ENCODE measurements at regions not wholly inside any gene's neighbourhood (a gene's known extent, or its start where the extent isn't known, plus 50 kb on each side); places are given as distances from the start of the nearest gene placed in this dataset.

DNA sequence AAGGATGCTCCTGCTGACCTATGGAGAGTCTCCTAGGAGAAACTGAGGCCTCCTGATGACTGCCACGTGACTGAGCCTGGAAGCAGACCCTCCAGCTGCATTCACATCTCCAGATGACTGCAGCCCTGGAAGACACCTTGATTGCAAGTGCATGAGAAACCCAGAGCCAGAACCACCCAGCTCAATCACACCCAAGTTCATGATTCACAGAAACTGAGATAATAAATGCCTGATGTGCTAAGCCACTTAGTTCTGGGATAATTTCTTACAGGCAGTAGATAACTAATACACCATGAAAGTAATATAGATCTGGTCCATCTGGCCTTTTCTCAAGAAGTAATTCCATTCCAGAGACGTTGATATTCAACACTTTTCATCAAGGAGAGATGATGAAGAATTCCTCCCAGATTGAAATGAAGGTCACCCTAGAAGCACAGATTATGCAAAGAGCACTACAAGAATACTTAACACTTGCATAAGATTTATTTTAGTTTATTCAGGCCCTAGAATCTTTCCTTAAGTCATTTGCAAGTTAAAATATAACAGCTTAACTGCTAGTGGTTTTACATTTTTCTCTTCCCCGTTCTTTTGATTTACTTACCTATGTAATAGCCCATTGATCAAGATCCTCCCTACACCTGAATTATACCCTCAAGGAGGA lies 208.2 kb upstream of the INHBA start:
- DNase-seq: no peak

DNA sequence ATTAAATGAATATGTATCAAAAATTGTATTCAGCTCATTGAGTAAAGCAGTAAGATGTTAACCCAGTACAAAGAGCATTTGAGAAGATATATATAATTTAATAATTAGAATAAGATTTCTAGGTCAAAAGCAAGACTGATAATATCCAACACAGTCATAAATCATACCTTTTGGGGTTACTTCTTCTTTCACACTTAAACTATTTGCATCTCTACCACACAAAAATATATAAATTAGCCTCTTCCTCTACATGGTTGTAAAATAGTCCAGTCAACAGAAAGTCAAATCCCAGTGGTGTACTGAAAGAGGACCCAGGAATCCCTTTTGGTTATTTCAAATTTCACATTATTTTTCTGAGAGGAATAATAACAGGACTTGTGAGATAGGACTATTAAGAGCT lies 204.6 kb upstream of the INHBA start:
- DNase-seq: no peak

DNA sequence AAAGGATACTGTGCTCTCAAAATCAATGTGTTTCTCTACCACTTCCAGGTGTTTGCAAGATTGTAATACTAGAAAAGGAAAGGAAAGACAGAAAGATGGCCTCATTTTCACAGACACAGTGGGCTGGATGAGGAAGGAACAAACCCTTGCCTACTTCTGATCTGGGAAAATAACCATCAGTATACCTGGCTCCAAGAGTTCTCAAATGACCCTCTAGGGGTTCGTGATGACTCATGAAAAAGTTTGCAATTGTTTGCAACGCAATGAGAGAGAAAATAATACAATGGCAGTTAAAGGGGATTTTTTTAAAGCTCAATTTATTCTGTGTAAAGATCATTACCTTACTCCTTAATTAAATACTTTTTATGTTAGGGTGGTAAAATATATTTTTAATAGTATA lies 197.6 kb upstream of the INHBA start:
- no peak for DNase-seq

DNA sequence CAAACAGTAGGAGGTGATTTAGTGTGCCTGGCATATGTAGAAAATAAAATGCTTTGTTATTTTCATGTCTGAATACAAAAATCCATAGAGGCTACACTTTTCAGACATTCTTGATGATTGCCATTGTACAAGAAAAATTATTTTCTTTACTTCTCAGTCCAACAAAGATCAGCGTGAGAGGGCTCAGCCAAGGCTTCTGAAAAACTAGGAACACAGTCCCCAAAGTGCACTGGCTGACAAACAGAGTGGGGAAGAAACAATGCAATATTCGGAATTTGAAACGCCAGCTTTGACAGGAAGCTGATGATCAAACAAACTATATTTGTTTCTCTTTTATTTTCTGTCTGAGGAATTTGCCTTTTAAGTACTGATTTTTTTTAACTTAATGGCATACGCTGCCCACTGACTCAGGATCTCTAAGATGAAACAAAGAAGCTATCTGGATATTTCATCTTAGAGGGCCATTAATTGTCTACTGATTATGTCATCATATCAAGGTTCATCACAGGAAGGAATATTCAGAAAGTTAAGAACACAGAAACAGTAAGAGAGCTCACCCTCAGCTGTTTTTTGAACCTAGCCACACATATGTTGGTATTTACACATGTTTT lies 197.0 kb upstream of the INHBA start:
- DNase-seq: no peak

DNA sequence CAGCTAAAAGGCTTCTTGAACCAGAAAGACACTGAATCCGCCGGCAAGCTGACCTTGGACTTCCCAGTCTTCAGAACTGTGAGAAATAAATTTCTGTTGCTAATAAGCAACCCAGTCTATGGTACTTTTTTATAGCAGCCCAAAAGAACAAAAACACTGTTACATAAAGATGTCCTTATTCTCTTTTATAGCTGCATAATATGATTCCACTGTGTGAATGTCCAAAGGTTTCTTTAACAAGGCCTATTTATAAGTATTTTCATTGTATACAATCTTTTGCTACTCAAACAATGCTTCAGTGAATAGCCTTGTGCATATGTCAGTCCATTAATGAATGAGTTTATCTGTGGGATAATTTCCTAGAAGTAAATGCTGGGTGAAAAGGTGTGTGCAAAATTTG lies 190.8 kb upstream of the INHBA start:
- no peak for DNase-seq

DNA sequence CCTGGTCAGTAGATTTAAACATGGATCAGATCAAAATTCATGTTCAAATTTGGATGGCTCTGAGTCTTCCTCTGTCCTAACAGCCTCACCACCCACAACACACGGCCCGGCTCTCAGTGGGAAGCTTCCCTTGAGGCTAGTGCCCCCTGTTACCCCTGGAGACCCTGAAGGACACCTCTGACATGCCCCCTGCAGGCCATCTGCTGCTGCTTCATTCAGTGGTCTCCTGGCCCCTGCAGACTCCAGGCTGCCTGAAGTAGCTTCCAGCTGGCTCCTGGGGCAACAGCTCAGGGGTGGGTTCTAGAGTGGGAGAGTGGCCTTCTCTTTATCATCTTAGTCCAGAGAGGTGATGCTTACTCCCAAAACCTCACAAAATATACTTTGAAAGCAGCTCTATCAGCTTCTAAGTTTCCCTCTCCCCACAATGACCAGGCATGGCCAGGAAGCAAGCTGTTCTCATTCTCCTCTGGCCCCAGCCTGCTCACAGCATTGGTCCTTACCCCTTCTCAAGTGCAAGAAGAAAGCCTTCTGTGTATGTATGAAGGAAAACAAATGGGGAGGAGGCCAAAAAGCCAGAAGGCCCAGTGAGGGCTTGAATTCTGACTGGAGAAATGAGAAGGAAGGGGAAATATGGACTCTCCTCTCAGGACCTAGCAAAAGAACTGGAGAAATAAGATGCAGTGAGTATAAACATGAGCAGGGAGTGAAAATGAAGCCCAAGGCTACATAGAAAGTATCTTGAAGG lies 189.6 kb upstream of the INHBA start:
- no peak for DNase-seq

DNA sequence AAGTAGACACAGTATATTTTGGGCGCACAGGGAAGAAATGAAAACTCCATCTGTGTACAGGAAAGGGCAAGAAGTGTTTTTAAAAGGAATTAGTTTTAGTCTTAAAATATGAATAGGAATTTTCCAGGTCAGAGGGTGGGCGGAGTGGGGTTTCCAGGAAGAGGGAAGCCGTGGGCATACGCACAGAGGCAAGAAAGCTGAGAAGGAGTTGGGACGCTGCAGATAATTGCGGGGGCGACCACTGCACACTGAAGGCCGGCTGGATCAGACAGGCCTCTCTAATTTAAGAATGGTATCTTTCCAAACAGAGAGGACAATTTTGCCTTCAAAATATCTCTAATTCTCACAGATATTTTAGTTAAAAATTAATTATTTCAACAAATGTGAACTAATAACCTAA lies 189.1 kb upstream of the INHBA start:
- DNase-seq: no peak

DNA sequence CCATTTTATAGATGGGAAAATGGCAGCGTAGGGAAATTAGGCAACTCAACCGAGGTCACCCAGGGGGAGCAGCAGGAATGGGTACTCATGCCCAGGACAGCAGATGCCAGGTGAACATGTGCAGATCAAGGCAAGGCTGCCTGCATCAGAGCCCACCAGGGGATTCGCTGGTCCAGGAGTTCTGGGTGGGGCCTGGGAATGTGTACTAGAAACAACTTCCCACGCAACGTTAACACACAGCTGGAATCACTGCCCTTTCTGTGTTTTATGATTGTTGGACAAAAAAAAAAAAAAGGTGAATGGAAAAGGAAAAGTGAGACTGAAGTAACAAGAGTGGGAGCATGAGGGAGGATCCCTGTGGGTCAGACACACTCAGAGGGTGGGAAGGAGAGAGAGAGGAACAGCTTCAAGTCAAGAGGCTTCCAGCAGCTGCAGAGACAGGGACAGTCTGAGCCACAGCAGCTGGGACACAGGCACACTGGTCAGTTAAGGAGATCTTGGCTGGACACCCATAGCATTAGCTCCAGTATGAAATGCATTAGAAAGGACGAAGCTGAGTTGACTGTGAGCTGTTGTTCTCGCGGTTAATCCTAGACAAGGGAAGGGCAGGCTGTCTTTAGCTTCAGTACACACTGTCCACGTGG lies 187.9 kb upstream of the INHBA start:
- no peak for DNase-seq

DNA sequence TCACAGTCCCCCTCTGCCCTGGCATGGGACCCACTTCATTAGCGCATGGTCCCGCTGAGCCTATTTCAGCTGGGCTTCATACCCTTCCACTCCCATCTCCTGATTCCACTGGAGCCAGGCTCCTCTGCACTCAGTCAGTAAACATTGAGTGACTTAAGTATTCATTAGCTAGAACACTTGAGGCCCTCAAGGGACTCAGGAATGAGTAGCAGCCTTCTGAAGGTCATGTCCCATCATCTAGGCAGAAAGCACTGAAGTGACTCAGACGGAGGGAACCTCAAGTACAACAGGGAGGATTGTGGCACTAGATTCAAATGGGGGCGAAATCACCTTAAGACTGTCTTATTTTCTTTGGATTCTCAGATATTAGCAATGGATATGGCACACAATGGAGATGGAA lies 186.6 kb upstream of the INHBA start:
- no peak for DNase-seq

DNA sequence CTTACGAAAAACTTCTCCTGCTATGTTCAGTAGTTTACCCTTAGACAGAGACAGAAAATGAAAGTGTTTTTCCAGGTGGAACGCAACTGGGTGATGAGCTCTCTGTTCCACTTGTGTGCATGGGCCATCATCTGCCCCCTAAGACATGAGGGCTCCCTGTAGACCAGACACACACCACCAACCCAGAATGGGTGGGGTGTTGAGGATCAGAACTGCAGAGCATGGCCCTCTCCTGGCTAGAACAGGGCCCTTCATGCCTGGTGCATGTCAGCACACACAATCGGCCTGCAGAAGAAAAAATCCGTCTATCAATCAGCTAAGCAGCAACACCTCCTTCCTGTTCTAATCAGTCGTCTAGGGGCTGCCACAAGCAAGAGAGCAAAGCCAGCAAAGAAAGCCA lies 186.2 kb upstream of the INHBA start:
- no peak for DNase-seq

DNA sequence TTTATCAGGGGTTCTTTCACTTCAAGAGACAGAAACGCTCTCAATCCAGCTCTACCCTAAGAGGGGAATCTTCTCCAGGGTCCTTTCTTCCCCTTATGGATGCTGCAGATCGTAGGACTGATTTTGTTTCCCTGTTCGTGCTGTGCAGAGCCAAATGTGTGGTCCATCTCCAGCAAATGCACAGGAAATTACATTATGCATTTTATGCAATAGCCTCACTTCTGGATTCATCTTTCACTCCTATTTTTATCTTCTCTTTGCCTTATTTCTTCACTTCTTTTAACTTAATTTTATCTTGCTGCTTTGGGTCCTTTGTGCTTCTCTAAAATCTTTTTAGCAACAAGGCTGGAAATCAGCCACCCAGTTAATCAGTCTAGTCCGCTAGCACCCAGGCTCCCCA lies 184.5 kb upstream of the INHBA start:
- peak; percentile 69 for DNase-seq

DNA sequence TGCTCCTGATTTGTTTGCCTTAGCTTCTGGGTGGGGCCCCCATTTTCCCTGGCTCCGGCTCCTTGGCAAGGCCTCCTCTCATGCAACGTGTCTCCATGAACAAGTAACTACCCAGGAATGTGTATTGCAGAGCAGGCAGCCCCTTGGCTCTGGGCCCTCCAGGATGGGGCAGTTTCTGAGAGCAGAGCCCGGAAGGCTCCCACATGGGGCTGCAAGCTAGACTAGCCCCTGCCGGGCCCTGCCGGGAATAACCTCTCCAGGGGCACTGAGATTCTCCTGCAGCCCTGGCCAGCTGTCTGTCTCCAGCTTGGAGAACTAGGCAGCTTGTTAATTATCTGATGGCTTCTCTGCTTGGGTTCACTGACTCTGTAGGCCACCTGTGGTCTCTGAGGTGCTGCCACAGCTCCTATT lies 184.0 kb upstream of the INHBA start:
- DNase-seq: no peak

DNA sequence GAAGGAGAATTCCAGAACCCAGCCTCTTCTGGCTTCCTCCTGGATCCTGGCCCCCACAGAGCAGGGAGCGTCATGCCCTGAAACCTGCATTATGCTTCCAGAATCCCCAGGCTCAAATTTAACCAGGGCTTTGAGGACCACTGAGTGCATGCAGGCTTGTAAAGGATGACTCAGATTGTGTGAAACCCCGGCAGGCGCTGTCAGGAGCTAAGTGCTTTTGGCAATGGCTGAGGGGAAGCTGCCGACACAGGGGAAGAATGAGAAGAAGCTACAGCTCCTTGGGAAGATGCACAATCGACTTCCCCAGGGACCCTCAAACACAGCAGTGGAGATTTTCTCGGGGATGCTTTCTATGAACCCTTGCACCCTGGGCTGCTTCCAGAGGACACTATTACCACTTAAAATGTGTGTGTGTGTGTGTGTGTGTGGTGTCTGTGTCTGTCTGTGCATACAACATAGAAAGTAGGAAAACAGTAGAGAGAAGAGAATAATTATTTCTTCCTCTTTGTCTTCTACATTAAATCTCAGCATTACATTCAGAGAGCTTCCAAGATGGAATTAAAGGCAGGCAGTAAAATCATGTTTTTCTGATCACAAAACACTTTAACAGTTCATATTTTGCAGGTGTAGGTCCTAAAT lies 183.5 kb upstream of the INHBA start:
- DNase-seq: peak; percentile 84

DNA sequence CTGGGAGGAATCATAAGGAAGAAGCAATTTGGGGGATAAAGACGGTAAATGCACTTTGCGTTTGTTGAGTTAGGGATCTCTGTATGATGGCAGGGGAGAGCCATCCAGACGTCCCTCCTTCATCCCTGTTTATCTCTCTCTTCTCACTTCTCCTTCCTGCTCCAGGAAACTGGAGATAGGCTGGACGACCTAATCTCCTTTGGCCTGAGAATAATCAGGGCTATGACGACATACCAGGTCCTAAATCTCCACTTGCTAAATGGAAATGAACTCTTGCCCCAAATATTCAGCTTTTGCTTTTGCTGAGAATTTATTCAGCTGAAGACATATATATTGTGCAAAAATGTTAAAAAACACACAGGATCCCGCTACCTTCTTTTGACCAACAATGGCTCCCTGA lies 182.9 kb upstream of the INHBA start:
- no peak for DNase-seq

DNA sequence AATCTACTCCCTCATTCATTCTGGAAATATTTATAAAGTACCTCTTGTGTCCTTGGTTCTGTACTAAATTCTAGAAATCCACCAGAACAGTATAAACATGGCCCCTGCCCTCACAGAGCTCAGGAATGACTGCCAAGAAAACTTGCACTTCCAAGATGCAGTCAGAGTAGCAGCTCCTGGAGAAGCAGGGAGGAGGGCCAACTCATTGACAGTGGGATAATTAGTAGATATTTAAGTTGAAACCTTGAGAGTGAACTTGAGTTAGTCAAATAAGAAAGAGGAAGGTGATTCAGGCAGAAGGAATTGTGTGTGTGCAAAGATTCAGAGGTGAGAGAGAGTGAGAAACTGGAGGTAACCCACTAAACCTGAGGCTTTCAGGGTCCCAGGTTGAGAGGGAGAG lies 182.2 kb upstream of the INHBA start:
- no peak for DNase-seq

DNA sequence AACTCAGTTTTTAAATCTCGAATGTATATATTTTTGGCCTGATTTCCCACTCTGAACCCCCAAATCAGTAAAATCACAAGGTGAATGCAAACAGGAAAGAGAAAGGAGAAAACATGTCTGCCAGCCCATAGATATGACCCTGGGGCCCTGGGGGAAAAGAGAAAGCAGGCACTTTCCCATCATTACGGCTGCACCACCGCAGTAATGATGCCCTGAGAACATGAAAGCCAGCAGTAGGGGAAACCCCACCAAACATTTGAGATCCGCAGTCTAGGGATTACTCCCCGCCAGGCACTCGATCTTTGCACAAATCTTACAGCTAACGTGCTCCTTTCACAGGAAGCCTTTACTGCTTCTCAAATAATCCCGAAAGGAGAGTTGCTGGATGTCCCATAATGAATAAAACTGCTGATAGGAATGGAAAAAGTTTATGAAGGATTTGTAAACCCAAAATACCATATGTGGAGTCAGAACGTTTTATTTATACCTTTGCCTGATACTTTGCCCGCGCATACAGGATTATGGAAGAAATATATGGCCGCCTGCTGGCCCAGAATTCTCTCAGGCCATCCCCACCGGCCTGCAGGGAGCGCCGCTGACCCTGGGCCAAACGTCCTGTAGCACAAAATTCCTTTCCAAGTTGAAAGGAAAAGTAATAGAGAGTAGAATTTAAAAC lies 180.0 kb upstream of the INHBA start:
- DNase-seq: peak; percentile 15

DNA sequence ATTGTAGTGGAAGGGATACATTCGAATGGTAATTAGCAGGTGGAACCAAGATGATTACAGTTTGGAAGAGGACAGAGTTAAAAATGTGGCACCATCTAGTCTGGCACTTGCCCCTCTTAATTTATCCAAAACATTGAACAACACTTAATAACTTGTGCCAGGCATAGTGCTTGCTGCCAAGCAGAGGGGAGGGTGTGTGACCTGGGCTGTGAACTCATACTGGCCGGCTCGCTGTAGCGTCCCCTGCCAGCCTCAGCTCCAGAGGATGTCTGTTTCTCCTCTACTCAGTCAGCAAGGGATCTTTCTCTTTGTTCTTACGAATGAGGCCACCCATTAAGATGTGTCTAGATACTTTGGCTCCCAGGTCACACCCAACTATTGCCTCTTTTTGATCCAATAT lies 179.4 kb upstream of the INHBA start:
- DNase-seq: peak; percentile 17

DNA sequence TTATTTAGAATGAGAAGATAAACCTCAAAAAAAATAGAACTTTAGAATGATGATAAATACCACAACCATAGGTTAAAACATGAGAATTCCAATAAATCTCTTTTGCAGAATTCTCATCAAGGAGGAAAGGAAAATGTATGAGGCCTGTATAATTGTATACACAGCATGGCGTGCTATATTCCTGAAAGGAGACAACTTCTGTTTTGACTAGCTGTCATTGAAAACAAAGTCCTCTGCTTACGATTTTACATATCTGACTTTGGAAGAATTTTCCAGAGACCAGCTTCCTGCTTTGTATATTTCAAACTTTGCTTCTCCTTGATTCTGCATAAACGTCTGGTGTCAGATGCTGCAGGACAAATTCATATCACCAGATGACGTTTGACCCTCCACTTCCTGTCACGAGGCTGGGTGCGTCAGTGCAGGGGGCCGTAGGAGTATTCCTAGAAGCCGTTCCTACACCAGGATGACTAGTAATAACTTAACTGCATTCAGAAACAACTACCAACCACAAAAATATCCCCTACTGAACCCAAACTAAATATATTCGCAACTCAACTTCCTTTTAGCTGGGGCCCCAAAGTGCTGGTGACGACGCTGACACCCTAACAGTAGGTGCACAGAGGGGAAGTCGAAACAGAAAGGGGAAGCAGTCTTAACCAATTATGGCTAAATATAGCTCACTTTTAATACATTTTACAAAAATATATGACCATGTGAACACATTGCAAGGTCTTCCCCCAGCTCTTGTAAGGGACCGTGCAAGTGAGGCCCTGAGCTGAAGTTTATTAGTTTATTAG lies 178.6 kb upstream of the INHBA start:
- DNase-seq: peak; percentile 99

DNA sequence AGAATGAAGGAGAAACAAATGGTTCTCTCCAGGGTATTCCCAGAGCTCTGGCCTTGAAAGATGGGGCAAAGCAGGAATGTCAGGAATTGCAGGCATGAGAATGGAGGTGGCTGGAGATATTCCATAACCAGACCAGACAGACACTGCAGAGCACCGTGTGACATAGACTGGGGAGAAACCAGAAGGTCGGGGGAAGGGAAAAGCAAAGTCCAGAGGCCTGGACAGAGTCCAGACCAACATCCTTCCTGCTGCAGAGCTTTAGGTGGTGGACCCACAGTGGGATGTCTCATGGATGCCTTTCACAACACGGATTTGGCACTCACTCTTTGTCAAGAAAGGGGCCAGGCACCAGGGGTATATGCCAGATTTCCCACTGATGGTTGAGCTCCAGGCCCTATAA lies 177.2 kb upstream of the INHBA start:
- peak; percentile 70 for DNase-seq

DNA sequence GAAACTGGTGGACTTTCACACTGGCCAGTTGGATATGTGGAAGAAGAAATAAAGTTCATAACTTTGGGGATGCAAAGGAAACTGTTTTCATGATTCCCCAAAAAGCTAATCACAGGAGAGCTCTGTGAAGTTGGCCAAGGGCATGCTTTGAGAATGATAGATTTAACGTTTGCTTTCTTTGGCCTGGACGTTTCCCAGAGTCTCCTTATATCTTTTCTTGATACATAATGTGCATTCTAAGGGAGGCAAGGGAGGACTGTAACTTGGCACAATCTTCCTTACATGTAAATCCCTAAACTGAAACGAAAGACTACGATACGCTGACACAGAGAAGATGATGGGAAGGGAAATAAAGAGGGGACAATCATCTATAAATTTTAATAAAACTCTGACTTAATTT lies 176.5 kb upstream of the INHBA start:
- no peak for DNase-seq

DNA sequence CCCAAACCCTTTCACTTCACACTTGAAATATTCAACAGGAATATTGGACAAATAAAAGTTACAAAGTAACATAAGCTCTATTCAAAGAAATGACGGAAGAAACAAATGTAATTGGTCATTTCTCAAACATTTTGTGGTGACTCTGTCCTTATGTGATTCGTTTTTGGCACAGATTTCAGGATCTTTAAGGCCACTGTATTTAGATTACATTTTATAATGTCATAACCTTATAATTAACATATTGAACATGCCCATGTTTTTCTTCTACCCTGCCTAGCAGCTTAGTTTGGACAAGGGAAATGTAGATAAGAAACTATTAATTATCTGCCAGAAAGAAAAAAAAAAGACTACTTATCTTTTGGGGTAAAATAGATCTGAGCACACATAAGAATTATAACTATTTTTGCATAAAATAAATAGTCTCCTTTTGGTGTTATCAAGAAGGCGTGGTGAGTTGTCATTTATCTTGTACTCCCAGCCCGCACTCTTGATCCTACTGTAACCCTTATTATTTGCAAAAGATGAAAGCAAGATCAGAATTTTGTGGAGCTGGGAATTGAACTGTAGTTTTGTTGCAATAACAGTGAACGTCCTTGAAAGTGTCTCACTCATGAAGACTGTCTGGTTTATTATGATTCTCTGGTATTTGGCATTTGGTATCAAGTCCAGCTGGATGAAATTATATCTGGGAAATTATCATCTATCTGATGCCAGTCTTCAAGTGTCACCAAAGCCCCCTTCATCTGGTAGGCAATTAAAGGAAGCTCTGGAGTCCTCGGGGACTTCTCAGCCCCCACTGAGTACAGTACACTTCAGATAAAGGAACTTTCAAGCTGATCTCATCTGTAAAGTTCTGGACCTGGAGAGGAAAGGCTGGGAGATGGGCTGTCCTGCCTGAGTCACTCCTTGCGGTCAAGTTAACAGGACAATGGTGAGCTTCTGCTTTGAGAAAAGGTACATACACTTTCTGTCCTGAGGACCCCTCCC lies 175.7 kb upstream of the INHBA start:
- DNase-seq: peak; percentile 56

Measured in inflammatory macrophage treated with lipopolysaccharide for 4 hours (primary cell).